ENCODE measurements at regions not wholly inside any gene's neighbourhood (a gene's known extent, or its start where the extent isn't known, plus 50 kb on each side); places are given as distances from the start of the nearest gene placed in this dataset.
"Not testable (repeated sequence)": the region's sequence is repeated elsewhere in the genome, so short reads cannot be mapped to it uniquely, and the experiment has no call there.

GRCh38 chr3:4251412-4251811, 51.8 kb upstream of the SETMAR start:
- H3K27me3 ChIP-seq (ENCODE audit: insufficient read depth, low read depth, low read length) = no peaks in the 10 kb centered on the region
- H3F3A ChIP-seq (ENCODE audit: insufficient read depth, low read length, poor library complexity, severe bottlenecking) = no peaks in the 10 kb centered on the region
- H2AFZ ChIP-seq (ENCODE audit: low read depth, low read length) = no peak overlapping the region
- H3K79me2 ChIP-seq (replicated peaks; ENCODE audit: insufficient read depth, low read length) = no peaks in the 10 kb centered on the region
- no peaks in the 10 kb centered on the region for H3K36me3 ChIP-seq (ENCODE audit: insufficient read depth, low read length)
- H3K27ac ChIP-seq (ENCODE audit: low read length) = no peak overlapping the region
- H4K20me1 ChIP-seq (ENCODE audit: insufficient read depth) = no peaks in the 10 kb centered on the region
- no peaks in the 10 kb centered on the region for H3K9me2 ChIP-seq (ENCODE audit: insufficient read depth, low read length)
- H3K9ac ChIP-seq (ENCODE audit: low read length) = no peak overlapping the region
- TF ChIP-seq REST (IDR thresholded peaks at IDR 0.05; ENCODE audit: borderline replicate concordance) (no peak), CTCF (IDR thresholded peaks at IDR 0.05; ENCODE audit: poor library complexity, severe bottlenecking) (no peak), EP300 (conservative IDR thresholded peaks at IDR 0.05; ENCODE audit: poor library complexity, severe bottlenecking) (no peak), SMC3 (conservative IDR thresholded peaks at IDR 0.05; ENCODE audit: poor library complexity) (no peak), EZH2 (IDR thresholded peaks at IDR 0.05; ENCODE audit: borderline replicate concordance, insufficient read depth, low read length, poor library complexity, severe bottlenecking) (no peak), MXI1 (conservative IDR thresholded peaks at IDR 0.05; ENCODE audit: poor library complexity, severe bottlenecking) (no peak), TAF1 (IDR thresholded peaks at IDR 0.05; ENCODE audit: low read depth) (no peak), RAD21 (conservative IDR thresholded peaks at IDR 0.05) (no peak)
- H3K4me2 ChIP-seq (ENCODE audit: low read length) = no peak overlapping the region
- H3K4me3 ChIP-seq (ENCODE audit: low read length) = no peak overlapping the region
- no peaks in the 10 kb centered on the region for H3K9me3 ChIP-seq (ENCODE audit: low read length)

- not testable (repeated sequence) for H3K27me3 ChIP-seq (ENCODE audit: insufficient read depth, low read depth, low read length); H3K9ac ChIP-seq (ENCODE audit: low read length); H3F3A ChIP-seq (ENCODE audit: insufficient read depth, low read length, poor library complexity, severe bottlenecking); H3K9me3 ChIP-seq (ENCODE audit: low read length); H4K20me1 ChIP-seq (ENCODE audit: insufficient read depth); H3K4me2 ChIP-seq (ENCODE audit: low read length); H2AFZ ChIP-seq (ENCODE audit: low read depth, low read length); H3K27ac ChIP-seq (ENCODE audit: low read length); H3K79me2 ChIP-seq (replicated peaks; ENCODE audit: insufficient read depth, low read length); H3K9me2 ChIP-seq (ENCODE audit: insufficient read depth, low read length); H3K4me3 ChIP-seq (ENCODE audit: low read length); H3K36me3 ChIP-seq (ENCODE audit: insufficient read depth, low read length)
These were observed 49.9 kb upstream of the SETMAR start for GRCh38 chr3:4253072-4253832.

Data from neural cell (in vitro differentiated cells).